ENCODE measurements at regions not wholly inside any gene's neighbourhood (a gene's known extent, or its start where the extent isn't known, plus 50 kb on each side); places are given as distances from the start of the nearest gene placed in this dataset.
A peak's percentile ranks its signal among the peaks of the same experiment; 100 is the strongest.

- Histone ChIP-seq H3K27me3 (replicated peaks in 2 of 5; ENCODE audit: control insufficient read depth in 4 of 5, insufficient read depth in 5 of 5, low read length in 4 of 5) (no peaks in the 10 kb centered on the region), H3K36me3 (ENCODE audit: control insufficient read depth in 4 of 4, insufficient read depth in 4 of 4, low read length in 3 of 4) (no peaks in the 10 kb centered on the region), H3K4me3 (ENCODE audit: control insufficient read depth in 1 of 7, extremely low read depth in 1 of 7, insufficient read depth in 4 of 7, low read depth in 2 of 7, low read length in 6 of 7) (no peak overlapping the region), H3K4me1 (ENCODE audit: control extremely low read depth in 1 of 4, control insufficient read depth in 4 of 4, insufficient read depth in 4 of 4, low read length in 3 of 4) (peaks cover 0 to 11% (median 3%) of the 10 kb centered on the region in 4 experiments), H3K9me3 (ENCODE audit: control extremely low read depth in 1 of 5, control insufficient read depth in 4 of 5, insufficient read depth in 2 of 5, low read depth in 1 of 5, low read length in 4 of 5) (no peaks in the 10 kb centered on the region), H3K27ac (ENCODE audit: insufficient read depth in 1 of 2, low read depth in 1 of 2, low read length in 2 of 2, poor library complexity in 1 of 2, severe bottlenecking in 2 of 2) (no peak overlapping the region)
- CTCF ChIA-PET = interaction anchor here (0.7 to 5.0 kb wide), 5 partner anchors 84 to 580 kb away, joined by 3 to 38 read pairs (median 4); no protein-coding TSS in a partner anchor
- POLR2A ChIA-PET = no interaction called here
- DNase-seq = peak; percentile 66 to 85 (median 81)
- WGBS (ENCODE audit: insufficient coverage) = 80% methylated on average over 1 of the region's 1 CpG
Measured at GRCh38 chr3:30112902-30113484, 493.4 kb upstream of the TGFBR2 start.

- POLR2A ChIA-PET = no interaction called here
- Histone ChIP-seq H3K4me3 (ENCODE audit: control insufficient read depth in 1 of 7, extremely low read depth in 1 of 7, insufficient read depth in 4 of 7, low read depth in 2 of 7, low read length in 6 of 7) (no peak overlapping the region), H3K27ac (ENCODE audit: insufficient read depth in 1 of 2, low read depth in 1 of 2, low read length in 2 of 2, poor library complexity in 1 of 2, severe bottlenecking in 2 of 2) (no peak overlapping the region), H3K9me3 (ENCODE audit: control extremely low read depth in 1 of 5, control insufficient read depth in 4 of 5, insufficient read depth in 2 of 5, low read depth in 1 of 5, low read length in 4 of 5) (no peaks in the 10 kb centered on the region), H3K36me3 (ENCODE audit: control insufficient read depth in 4 of 4, insufficient read depth in 4 of 4, low read length in 3 of 4) (no peaks in the 10 kb centered on the region), H3K4me1 (ENCODE audit: control extremely low read depth in 1 of 4, control insufficient read depth in 4 of 4, insufficient read depth in 4 of 4, low read length in 3 of 4) (peaks cover 0 to 11% (median 3%) of the 10 kb centered on the region in 4 experiments), H3K27me3 (replicated peaks in 2 of 5; ENCODE audit: control insufficient read depth in 4 of 5, insufficient read depth in 5 of 5, low read length in 4 of 5) (no peaks in the 10 kb centered on the region)
- CTCF ChIA-PET = interaction anchor here (0.8 to 5.0 kb wide), 5 partner anchors 74 to 579 kb away, joined by 3 to 38 read pairs (median 4); no protein-coding TSS in a partner anchor
- DNase-seq = no peak
- WGBS (ENCODE audit: insufficient coverage) = 100% methylated on average over 1 of the region's 3 CpGs
Measured at GRCh38 chr3:30113906-30114305, 492.5 kb upstream of the TGFBR2 start.

- ChIA-PET POLR2A (no interaction called here), CTCF (interaction anchor here (1.7 to 5.0 kb wide), 3 partner anchors 82 to 578 kb away, joined by 4 to 38 read pairs (median 11); no protein-coding TSS in a partner anchor)
- no peaks in the 10 kb centered on the region for H3K9me3 ChIP-seq (ENCODE audit: control extremely low read depth in 1 of 5, control insufficient read depth in 4 of 5, insufficient read depth in 2 of 5, low read depth in 1 of 5, low read length in 4 of 5)
- H3K4me3 ChIP-seq (ENCODE audit: control insufficient read depth in 1 of 7, extremely low read depth in 1 of 7, insufficient read depth in 4 of 7, low read depth in 2 of 7, low read length in 6 of 7) = no peak overlapping the region
- 100% methylated on average over 1 of the region's 2 CpGs for WGBS (ENCODE audit: insufficient coverage)
- H3K27me3 ChIP-seq (replicated peaks in 2 of 5; ENCODE audit: control insufficient read depth in 4 of 5, insufficient read depth in 5 of 5, low read length in 4 of 5) = no peaks in the 10 kb centered on the region
- no peak overlapping the region for H3K27ac ChIP-seq (ENCODE audit: insufficient read depth in 1 of 2, low read depth in 1 of 2, low read length in 2 of 2, poor library complexity in 1 of 2, severe bottlenecking in 2 of 2)
- H3K4me1 ChIP-seq (ENCODE audit: control extremely low read depth in 1 of 4, control insufficient read depth in 4 of 4, insufficient read depth in 4 of 4, low read length in 3 of 4) = peaks cover 0 to 11% (median 3%) of the 10 kb centered on the region in 4 experiments
- DNase-seq = no peak
- H3K36me3 ChIP-seq (ENCODE audit: control insufficient read depth in 4 of 4, insufficient read depth in 4 of 4, low read length in 3 of 4) = no peaks in the 10 kb centered on the region
Measured at GRCh38 chr3:30114918-30115317, 491.5 kb upstream of the TGFBR2 start.

- ChIA-PET CTCF (interaction anchor here (1.0 kb wide), 1 partner anchor 38 kb away, joined by 3 read pairs; no protein-coding TSS in a partner anchor), POLR2A (no interaction called here)
- no peaks in the 10 kb centered on the region for H3K27me3 ChIP-seq (replicated peaks in 2 of 5; ENCODE audit: control insufficient read depth in 4 of 5, insufficient read depth in 5 of 5, low read length in 4 of 5)
- peak in 2 of 3 donors; percentile 3 to 4 for DNase-seq
- H3K36me3 ChIP-seq (ENCODE audit: control insufficient read depth in 4 of 4, insufficient read depth in 4 of 4, low read length in 3 of 4) = no peaks in the 10 kb centered on the region
- no peak overlapping the region for H3K4me3 ChIP-seq (ENCODE audit: control insufficient read depth in 1 of 7, extremely low read depth in 1 of 7, insufficient read depth in 4 of 7, low read depth in 2 of 7, low read length in 6 of 7)
- no CpG with 5 or more reads among the region's 1 CpG for WGBS (ENCODE audit: insufficient coverage)
- H3K27ac ChIP-seq (ENCODE audit: insufficient read depth in 1 of 2, low read depth in 1 of 2, low read length in 2 of 2, poor library complexity in 1 of 2, severe bottlenecking in 2 of 2) = no peak overlapping the region
- peaks cover 0 to 3% (median 1%) of the 10 kb centered on the region in 4 experiments for H3K4me1 ChIP-seq (ENCODE audit: control extremely low read depth in 1 of 4, control insufficient read depth in 4 of 4, insufficient read depth in 4 of 4, low read length in 3 of 4)
- H3K9me3 ChIP-seq (ENCODE audit: control extremely low read depth in 1 of 5, control insufficient read depth in 4 of 5, insufficient read depth in 2 of 5, low read depth in 1 of 5, low read length in 4 of 5) = no peaks in the 10 kb centered on the region
Measured at GRCh38 chr3:30122359-30122758, 484.0 kb upstream of the TGFBR2 start.

GRCh38 chr3:30123224-30123623 lies 483.2 kb upstream of the TGFBR2 start:
- Histone ChIP-seq H3K4me1 (ENCODE audit: control extremely low read depth in 1 of 4, control insufficient read depth in 4 of 4, insufficient read depth in 4 of 4, low read length in 3 of 4) (peaks cover 0 to 3% (median 1%) of the 10 kb centered on the region in 4 experiments), H3K4me3 (ENCODE audit: control insufficient read depth in 1 of 7, extremely low read depth in 1 of 7, insufficient read depth in 4 of 7, low read depth in 2 of 7, low read length in 6 of 7) (no peak overlapping the region), H3K27ac (ENCODE audit: insufficient read depth in 1 of 2, low read depth in 1 of 2, low read length in 2 of 2, poor library complexity in 1 of 2, severe bottlenecking in 2 of 2) (no peak overlapping the region), H3K27me3 (replicated peaks in 2 of 5; ENCODE audit: control insufficient read depth in 4 of 5, insufficient read depth in 5 of 5, low read length in 4 of 5) (no peaks in the 10 kb centered on the region), H3K36me3 (ENCODE audit: control insufficient read depth in 4 of 4, insufficient read depth in 4 of 4, low read length in 3 of 4) (no peaks in the 10 kb centered on the region), H3K9me3 (ENCODE audit: control extremely low read depth in 1 of 5, control insufficient read depth in 4 of 5, insufficient read depth in 2 of 5, low read depth in 1 of 5, low read length in 4 of 5) (peaks cover 0 to 3% (median 0%) of the 10 kb centered on the region in 5 experiments)
- 90% methylated on average over 2 of the region's 3 CpGs for WGBS (ENCODE audit: insufficient coverage)
- ChIA-PET POLR2A (no interaction called here), CTCF (interaction anchor here (1.0 kb wide), 1 partner anchor 37 kb away, joined by 3 read pairs; no protein-coding TSS in a partner anchor)
- DNase-seq = no peak

- no peak for DNase-seq
- ChIA-PET CTCF (no interaction called here), POLR2A (no interaction called here)
- peaks cover 0 to 3% (median 0%) of the 10 kb centered on the region in 5 experiments for H3K9me3 ChIP-seq (ENCODE audit: control extremely low read depth in 1 of 5, control insufficient read depth in 4 of 5, insufficient read depth in 2 of 5, low read depth in 1 of 5, low read length in 4 of 5)
- H3K27ac ChIP-seq (ENCODE audit: insufficient read depth in 1 of 2, low read depth in 1 of 2, low read length in 2 of 2, poor library complexity in 1 of 2, severe bottlenecking in 2 of 2) = no peak overlapping the region
- WGBS (ENCODE audit: insufficient coverage) = 100% methylated on average over 1 of the region's 1 CpG
- H3K4me1 ChIP-seq (ENCODE audit: control extremely low read depth in 1 of 4, control insufficient read depth in 4 of 4, insufficient read depth in 4 of 4, low read length in 3 of 4) = peaks cover 0 to 3% (median 1%) of the 10 kb centered on the region in 4 experiments
- no peaks in the 10 kb centered on the region for H3K36me3 ChIP-seq (ENCODE audit: control insufficient read depth in 4 of 4, insufficient read depth in 4 of 4, low read length in 3 of 4)
- H3K4me3 ChIP-seq (ENCODE audit: control insufficient read depth in 1 of 7, extremely low read depth in 1 of 7, insufficient read depth in 4 of 7, low read depth in 2 of 7, low read length in 6 of 7) = no peak overlapping the region
- H3K27me3 ChIP-seq (replicated peaks in 2 of 5; ENCODE audit: control insufficient read depth in 4 of 5, insufficient read depth in 5 of 5, low read length in 4 of 5) = no peaks in the 10 kb centered on the region
Measured at GRCh38 chr3:30123755-30124154, 482.6 kb upstream of the TGFBR2 start.

Measured in common myeloid progenitor, CD34-positive (primary cell).